ENCODE measurements at regions not wholly inside any gene's neighbourhood (a gene's known extent, or its start where the extent isn't known, plus 50 kb on each side); places are given as distances from the start of the nearest gene placed in this dataset.
"Not testable (repeated sequence)": the region's sequence is repeated elsewhere in the genome, so short reads cannot be mapped to it uniquely, and the experiment has no call there.

GRCh38 chr10:78096486-78096885 lies 62.8 kb downstream of the RPS24 start:
- in situ Hi-C loops (cut with HindIII; ENCODE audit: low sequenced_read_pairs); H3K4me3 ChIP-seq (ENCODE audit: low read depth, low read length); DNase-seq (ENCODE audit: low read depth): not testable (repeated sequence)

GRCh38 chr10:78102593-78102992 lies 68.9 kb downstream of the RPS24 start:
- H3K4me3 ChIP-seq (ENCODE audit: low read depth, low read length); in situ Hi-C loops (cut with HindIII; ENCODE audit: low sequenced_read_pairs); DNase-seq (ENCODE audit: low read depth): not testable (repeated sequence)

- TF ChIP-seq, protein P1, sequence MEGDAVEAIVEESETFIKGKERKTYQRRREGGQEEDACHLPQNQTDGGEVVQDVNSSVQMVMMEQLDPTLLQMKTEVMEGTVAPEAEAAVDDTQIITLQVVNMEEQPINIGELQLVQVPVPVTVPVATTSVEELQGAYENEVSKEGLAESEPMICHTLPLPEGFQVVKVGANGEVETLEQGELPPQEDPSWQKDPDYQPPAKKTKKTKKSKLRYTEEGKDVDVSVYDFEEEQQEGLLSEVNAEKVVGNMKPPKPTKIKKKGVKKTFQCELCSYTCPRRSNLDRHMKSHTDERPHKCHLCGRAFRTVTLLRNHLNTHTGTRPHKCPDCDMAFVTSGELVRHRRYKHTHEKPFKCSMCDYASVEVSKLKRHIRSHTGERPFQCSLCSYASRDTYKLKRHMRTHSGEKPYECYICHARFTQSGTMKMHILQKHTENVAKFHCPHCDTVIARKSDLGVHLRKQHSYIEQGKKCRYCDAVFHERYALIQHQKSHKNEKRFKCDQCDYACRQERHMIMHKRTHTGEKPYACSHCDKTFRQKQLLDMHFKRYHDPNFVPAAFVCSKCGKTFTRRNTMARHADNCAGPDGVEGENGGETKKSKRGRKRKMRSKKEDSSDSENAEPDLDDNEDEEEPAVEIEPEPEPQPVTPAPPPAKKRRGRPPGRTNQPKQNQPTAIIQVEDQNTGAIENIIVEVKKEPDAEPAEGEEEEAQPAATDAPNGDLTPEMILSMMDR (IDR thresholded peaks at IDR 0.05; ENCODE audit: low read depth, low read length, missing control alignments): no peak
- H3K4me3 ChIP-seq (ENCODE audit: low read depth, low read length): no peak overlapping the region
- no peak for DNase-seq (ENCODE audit: low read depth)
- in situ Hi-C loops (cut with HindIII; ENCODE audit: low sequenced_read_pairs): no loop called here
Observed at GRCh38 chr10:78109210-78109609, 75.5 kb downstream of the RPS24 start.

- DNase-seq (ENCODE audit: low read depth): no peak
- no peak overlapping the region for H3K4me3 ChIP-seq (ENCODE audit: low read depth, low read length)
- in situ Hi-C loops (cut with HindIII; ENCODE audit: low sequenced_read_pairs): loop anchor here (5.0 kb wide), 1 partner anchor 52 kb away; no protein-coding TSS in a partner anchor
- TF ChIP-seq, protein P1 (IDR thresholded peaks at IDR 0.05; ENCODE audit: low read depth, low read length, missing control alignments): no peak
Observed at GRCh38 chr10:78115135-78115853, 81.6 kb downstream of the RPS24 start.

DNA sequence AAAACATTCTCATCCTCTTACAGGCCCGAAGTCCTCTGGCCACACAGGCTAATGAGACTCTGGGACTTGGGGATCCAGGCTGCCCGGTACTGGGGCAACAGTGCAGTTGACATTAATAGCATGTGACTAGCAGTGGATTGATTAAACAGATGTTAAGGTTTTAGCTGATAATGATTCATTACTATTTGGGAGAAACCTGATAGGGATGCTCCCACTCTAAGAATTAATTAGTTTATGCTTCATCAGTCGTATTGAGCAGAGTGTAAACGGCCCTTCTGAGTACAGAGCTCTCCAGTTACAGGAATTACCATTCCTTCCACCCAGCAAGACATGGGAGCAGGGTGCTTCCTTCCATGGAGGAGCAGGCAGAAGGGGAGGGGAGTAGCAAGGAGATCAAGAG lies 82.7 kb downstream of the RPS24 start:
- in situ Hi-C loops (cut with HindIII; ENCODE audit: low sequenced_read_pairs): loop anchor here (5.0 kb wide), 1 partner anchor 51 kb away; no protein-coding TSS in a partner anchor
- no peak for DNase-seq (ENCODE audit: low read depth)
- H3K4me3 ChIP-seq (ENCODE audit: low read depth, low read length): no peak overlapping the region
- TF ChIP-seq, protein P1 (IDR thresholded peaks at IDR 0.05; ENCODE audit: low read depth, low read length, missing control alignments): no peak

- TF ChIP-seq, protein P1 (IDR thresholded peaks at IDR 0.05; ENCODE audit: low read depth, low read length, missing control alignments): no peak
- no peak overlapping the region for H3K4me3 ChIP-seq (ENCODE audit: low read depth, low read length)
- DNase-seq (ENCODE audit: low read depth): no peak
- in situ Hi-C loops (cut with HindIII; ENCODE audit: low sequenced_read_pairs): loop anchor here (5.0 kb wide), 1 partner anchor 49 kb away; no protein-coding TSS in a partner anchor
Observed at GRCh38 chr10:78118591-78118990, 84.9 kb downstream of the RPS24 start.

DNA sequence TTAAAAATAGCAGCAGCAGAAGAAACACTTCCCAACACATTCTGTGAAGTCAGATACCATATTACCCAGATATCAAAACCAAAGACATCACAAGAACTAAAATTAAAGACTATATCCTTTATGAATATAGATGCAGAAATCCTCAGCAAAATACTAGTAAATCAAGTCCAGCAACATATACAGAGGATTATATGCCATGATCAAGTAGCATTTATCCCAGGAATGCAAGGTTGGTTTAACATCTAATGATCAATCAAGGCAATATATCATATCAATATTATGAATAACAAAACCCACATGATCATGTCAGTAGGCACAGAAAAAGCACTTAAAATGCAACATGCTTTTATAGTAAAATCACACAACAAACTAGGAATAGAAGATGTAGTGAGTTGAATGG lies 88.1 kb downstream of the RPS24 start:
- H3K4me3 ChIP-seq (ENCODE audit: low read depth, low read length): no peak overlapping the region
- no peak for DNase-seq (ENCODE audit: low read depth)
- TF ChIP-seq, protein P1 (IDR thresholded peaks at IDR 0.05; ENCODE audit: low read depth, low read length, missing control alignments): no peak
- in situ Hi-C loops (cut with HindIII; ENCODE audit: low sequenced_read_pairs): no loop called here
